HG03139 (cell line): ENCODE measurements at regions not wholly inside any gene's neighbourhood (a gene's known extent, or its start where the extent isn't known, plus 50 kb on each side); places are given as distances from the start of the nearest gene placed in this dataset.
"Not testable (repeated sequence)": the region's sequence is repeated elsewhere in the genome, so short reads cannot be mapped to it uniquely, and the experiment has no call there.

Source experiments
- ATAC-seq: cut with Tn5 transposase; IDR thresholded peaks from one replicate; pipeline ENCODE4 v1.9.1; 2021; ENCODE audit not compliant: unreplicated experiment

- ATAC-seq = not testable (repeated sequence)
Measured at GRCh38 chr5:19246191-19246590, 741.8 kb downstream of the CDH18 start.

- ATAC-seq = no peak
Measured at GRCh38 chr5:19247302-19247701, 740.7 kb downstream of the CDH18 start.

DNA sequence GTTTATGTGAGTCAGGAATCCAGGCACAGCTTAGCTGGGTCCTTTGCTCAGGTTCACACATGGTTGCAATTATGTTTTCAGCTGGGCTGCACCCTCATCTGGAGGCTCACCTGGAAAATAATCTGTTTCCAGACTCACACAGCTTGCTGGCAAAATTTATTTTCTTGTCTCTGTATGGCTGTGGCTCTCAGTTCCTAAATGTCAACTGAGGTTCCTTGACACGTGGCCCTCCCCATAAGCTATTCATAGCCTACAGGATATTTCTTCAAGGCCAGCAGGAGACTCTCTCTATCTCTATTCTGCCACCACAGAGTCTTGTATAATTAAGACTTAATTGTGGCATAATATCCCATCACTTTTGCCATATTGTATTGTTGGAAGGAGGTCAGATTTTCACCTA, 732.0 kb downstream of the CDH18 start:
- no peak for ATAC-seq

GRCh38 chr5:19258686-19259085, 729.3 kb downstream of the CDH18 start:
- no peak for ATAC-seq

DNA sequence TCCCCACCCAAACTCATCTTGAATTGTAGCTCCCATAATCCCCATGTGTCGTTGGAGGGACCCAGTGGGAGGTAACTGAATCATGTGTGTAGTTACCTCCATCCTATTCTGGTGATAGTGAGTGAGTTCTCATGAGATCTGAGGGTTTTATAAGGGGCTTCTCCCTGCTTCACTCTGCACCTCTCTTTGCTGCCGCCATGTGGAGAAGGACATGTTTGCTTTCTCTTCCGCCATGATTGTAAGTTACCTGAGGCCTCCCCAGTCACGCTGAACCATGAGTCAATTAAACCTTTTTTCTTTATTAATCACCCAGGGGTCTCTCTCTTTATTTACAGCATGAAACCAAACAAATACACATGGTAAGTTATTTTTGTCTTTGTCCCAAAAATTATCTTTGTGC, 726.1 kb downstream of the CDH18 start:
- no peak for ATAC-seq

GRCh38 chr5:19264821-19265220, 723.2 kb downstream of the CDH18 start:
- no peak for ATAC-seq

GRCh38 chr5:19266791-19267190, 721.2 kb downstream of the CDH18 start:
- ATAC-seq = no peak

DNA sequence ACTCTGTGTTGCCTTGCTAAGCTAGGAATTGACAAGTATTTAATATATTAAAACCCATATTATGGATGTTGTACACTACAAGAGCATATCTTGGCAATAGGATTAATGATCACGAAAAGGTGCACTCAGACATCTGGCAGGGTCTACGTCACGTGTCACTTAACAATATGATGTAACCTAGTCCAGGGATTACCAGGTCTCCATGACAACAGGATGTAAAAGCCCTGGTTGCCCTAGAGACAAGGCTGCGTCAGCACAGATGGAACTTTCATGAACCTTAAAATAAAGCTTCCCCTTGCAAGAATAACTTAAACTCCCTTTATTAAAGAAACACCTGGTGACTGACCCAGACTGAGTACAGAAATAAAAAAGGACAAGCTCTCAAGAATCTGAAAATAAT, 717.8 kb downstream of the CDH18 start:
- ATAC-seq = no peak

- ATAC-seq = no peak
Measured at GRCh38 chr5:19274578-19274977, 713.4 kb downstream of the CDH18 start.

DNA sequence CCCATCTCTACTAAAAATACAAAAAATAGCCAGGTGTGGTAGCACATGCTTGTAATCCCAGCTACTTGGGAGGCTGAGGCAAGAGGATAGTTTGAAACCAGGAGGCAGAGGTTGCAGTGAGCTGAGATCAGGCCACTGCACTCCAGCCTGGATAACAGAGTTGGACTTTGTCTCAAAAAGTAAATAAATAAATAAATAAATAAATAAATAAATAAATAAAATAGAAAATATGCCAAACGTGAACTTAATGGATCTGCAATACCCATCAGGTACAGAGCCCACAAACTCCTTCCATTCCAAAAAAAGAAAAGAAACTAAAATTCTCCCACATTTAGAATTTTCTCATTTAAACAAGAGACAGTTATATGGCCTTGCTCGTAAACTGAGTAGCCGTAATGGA, 702.7 kb downstream of the CDH18 start:
- ATAC-seq = no peak

- not testable (repeated sequence) for ATAC-seq
Measured at GRCh38 chr5:19287548-19288277, 700.3 kb downstream of the CDH18 start.

DNA sequence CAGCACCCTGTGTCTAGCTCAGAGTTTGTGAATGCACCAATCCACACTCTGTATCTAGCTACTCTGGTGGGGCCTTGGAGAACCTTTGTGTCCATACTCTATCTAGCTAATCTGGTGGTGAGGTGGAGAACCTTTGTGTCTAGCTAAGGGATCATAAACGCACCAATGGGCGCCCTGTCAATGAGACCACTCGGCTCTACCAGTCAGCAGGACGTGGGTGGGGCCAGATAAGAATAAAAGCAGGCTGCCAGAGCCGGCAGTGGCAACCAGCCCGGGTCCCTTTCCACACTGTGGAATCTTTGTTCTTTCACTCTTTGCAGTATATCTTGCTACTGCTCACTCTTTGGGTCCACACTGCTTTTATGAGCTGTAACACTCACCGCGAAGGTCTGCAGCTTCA, 699.7 kb downstream of the CDH18 start:
- ATAC-seq = not testable (repeated sequence)

GRCh38 chr5:19297934-19298333, 690.1 kb downstream of the CDH18 start:
- ATAC-seq = no peak

DNA sequence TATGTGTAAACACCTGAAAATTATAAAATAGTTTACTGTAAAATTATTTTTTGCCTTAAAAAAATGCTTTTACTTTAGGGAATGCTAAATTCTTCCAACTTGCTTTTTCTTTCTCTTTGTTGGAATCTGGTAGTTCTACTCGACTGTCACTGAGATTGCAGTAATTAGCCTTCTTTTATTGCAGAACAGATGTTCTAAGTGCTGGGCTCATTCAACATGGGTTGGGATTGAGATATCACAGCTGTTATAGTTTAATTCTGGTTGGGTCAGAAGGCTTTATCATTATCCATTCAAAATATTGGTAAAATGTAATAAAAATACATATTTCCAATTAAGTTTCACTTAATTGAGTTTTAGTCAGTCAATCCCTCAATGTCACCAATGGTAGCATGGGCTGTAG, 686.7 kb downstream of the CDH18 start:
- no peak for ATAC-seq

DNA sequence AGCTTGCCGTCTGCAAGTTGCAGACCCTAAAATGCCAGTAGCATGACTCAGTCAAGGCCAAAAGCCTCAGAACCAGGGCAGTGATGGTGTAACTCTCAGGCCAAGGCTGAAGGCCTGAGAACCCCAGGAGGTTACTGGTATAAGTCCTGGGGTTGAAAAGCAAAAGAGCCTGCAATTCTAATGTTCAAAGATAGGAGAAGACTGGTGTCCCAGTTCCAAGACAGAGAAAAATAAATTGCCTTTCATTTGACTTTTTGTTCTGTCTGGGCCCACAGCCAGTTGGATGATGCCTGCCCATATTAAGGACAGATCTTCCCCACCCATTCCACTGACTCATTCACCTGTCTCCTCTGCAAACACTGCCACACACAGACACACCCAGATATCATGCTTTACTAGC, 673.2 kb downstream of the CDH18 start:
- no peak for ATAC-seq

- no peak for ATAC-seq
Measured at GRCh38 chr5:19319252-19319651, 668.7 kb downstream of the CDH18 start.

- no peak for ATAC-seq
Measured at GRCh38 chr5:19322716-19323485, 665.1 kb downstream of the CDH18 start.

DNA sequence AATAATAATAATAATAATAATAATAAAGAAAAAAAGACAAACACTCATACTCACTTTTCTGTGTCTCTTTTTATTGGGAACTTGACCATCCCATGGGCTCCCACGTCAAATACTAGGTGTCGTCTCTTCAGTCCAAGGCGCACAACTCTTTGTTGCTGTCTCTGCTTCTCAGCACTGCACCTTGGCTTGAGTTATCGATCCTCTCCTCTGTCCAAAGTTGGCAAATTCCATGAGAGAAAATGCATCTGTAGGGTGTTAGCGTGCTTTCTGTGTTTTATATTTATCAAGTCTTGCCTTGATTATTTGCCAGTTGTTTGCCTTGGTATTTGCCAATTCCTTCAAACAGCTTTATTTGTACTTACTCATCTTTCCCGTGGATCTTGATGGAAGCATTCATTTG, 653.7 kb downstream of the CDH18 start:
- ATAC-seq = no peak

- no peak for ATAC-seq
Measured at GRCh38 chr5:19342942-19343341, 645.1 kb downstream of the CDH18 start.

GRCh38 chr5:19352120-19352519, 635.9 kb downstream of the CDH18 start:
- no peak for ATAC-seq

- no peak for ATAC-seq
Measured at GRCh38 chr5:19369048-19369447, 619.0 kb downstream of the CDH18 start.

DNA sequence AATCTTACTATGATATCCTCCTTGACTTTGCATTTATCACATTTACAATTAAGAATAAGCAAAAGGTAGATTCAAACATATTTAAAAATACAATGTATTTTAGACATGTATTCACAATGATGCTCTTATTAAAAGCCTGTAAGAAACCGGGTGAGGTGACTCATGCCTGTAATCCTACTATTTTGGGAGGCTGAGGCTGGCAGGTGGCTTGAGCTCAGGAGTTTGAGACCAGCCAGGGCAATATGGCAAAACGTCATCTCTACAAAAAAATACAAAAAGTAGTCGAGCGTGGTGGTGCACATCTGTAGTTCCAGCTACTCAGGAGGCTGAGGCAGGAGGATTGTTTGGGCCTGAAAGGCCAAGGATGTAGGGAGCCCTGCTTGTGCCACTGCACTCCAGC, 618.4 kb downstream of the CDH18 start:
- ATAC-seq = no peak
